AG04449 (cell line): ENCODE measurements at regions not wholly inside any gene's neighbourhood (a gene's known extent, or its start where the extent isn't known, plus 50 kb on each side); places are given as distances from the start of the nearest gene placed in this dataset.

ENCODE experiments used
- CTCF ChIA-PET: fragments of 350-600 bp; formaldehyde crosslinking; extraction: SDS; loops from one replicate; lab custom pipeline; 2021; ENCODE audit warnings: antibody characterized with exemption; lab: Yijun Ruan, JAX
- POLR2A ChIA-PET: fragments of 400-600, 350-600 bp; formaldehyde crosslinking; extraction: SDS; loops from one replicate; lab custom pipeline; 2020; ENCODE audit warnings: antibody characterized with exemption, inconsistent platforms; lab: Yijun Ruan, JAX
- DNase-seq: peaks from one replicate; pipeline ENCODE4 v3.0.0-alpha.2; 2010; ENCODE audit warnings: low read depth, low spot score
- H3K4me3 ChIP-seq: 2 replicates; pipeline ENCODE4 v1.5.1; 2011; ENCODE audit warnings: low read depth, mild to moderate bottlenecking, control low read depth, low read length
- TF ChIP-seq, protein P1 (sequence below): IDR thresholded peaks from one replicate; pipeline ENCODE4 v1.5.1; 2011; ENCODE audit warnings: mild to moderate bottlenecking, moderate library complexity, low read length, control low read depth, inconsistent platforms; ENCODE audit not compliant: insufficient read depth; ENCODE audit errors: missing control alignments

GRCh38 chr7:35411331-35411730 lies 157.4 kb upstream of the TBX20 start:
- ChIA-PET POLR2A (no interaction called here), CTCF (no interaction called here)
- TF ChIP-seq, protein P1, sequence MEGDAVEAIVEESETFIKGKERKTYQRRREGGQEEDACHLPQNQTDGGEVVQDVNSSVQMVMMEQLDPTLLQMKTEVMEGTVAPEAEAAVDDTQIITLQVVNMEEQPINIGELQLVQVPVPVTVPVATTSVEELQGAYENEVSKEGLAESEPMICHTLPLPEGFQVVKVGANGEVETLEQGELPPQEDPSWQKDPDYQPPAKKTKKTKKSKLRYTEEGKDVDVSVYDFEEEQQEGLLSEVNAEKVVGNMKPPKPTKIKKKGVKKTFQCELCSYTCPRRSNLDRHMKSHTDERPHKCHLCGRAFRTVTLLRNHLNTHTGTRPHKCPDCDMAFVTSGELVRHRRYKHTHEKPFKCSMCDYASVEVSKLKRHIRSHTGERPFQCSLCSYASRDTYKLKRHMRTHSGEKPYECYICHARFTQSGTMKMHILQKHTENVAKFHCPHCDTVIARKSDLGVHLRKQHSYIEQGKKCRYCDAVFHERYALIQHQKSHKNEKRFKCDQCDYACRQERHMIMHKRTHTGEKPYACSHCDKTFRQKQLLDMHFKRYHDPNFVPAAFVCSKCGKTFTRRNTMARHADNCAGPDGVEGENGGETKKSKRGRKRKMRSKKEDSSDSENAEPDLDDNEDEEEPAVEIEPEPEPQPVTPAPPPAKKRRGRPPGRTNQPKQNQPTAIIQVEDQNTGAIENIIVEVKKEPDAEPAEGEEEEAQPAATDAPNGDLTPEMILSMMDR: no peak
- H3K4me3 ChIP-seq: no peak overlapping the region
- DNase-seq: no peak

- ChIA-PET CTCF (no interaction called here), POLR2A (no interaction called here)
- DNase-seq: no peak
- no peak overlapping the region for H3K4me3 ChIP-seq
- TF ChIP-seq, protein P1: no peak
Observed at GRCh38 chr7:35405461-35405860, 151.6 kb upstream of the TBX20 start.

- CTCF ChIA-PET: no interaction called here
- TF ChIP-seq, protein P1: no peak
- POLR2A ChIA-PET: no interaction called here
- H3K4me3 ChIP-seq: no peak overlapping the region
- DNase-seq: no peak
Observed at GRCh38 chr7:35401217-35401879, 147.4 kb upstream of the TBX20 start.

- ChIA-PET CTCF (no interaction called here), POLR2A (no interaction called here)
- TF ChIP-seq, protein P1: no peak
- no peak overlapping the region for H3K4me3 ChIP-seq
- DNase-seq: no peak
Observed at GRCh38 chr7:35399840-35400239, 145.9 kb upstream of the TBX20 start.

DNA sequence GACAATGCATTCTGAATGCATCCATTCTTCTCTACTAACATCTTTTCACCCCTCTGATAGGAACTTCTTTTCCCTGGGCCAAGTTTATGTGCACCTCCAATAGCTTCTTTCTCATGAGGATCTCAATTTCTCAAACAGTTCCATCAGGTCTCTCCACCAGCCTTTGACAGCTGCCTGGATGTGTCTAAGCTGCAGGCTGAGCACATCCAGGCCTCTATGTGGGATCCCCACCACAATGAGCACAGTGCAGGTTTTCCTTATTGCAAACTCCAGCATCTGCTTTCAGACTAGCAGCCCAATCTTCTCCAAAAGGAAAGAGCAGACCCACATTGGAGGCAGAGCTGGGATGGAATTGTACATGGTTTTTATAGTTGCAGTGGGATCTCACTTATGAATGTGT lies 145.3 kb upstream of the TBX20 start:
- POLR2A ChIA-PET: no interaction called here
- no peak overlapping the region for H3K4me3 ChIP-seq
- TF ChIP-seq, protein P1: no peak
- no peak for DNase-seq
- CTCF ChIA-PET: no interaction called here

DNA sequence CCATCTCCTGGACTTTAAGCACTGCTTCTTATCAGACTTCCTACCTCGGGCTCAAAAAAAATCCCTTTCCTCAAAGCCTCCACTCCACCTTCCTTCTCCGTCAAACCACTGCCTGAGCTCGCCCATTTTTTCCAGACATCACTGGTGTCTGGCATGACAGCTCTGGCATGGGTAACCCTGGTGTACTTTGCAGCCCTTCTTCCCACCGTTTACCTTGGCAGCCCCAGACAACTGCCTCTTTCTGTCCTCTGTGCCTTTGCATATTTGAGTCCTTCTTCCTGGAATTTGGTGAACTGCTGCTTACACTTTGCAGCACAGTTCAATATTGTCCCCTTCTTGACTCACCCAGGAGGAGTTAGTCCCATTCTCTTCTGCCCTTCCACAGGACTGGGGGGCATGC lies 144.6 kb upstream of the TBX20 start:
- POLR2A ChIA-PET: no interaction called here
- no peak overlapping the region for H3K4me3 ChIP-seq
- TF ChIP-seq, protein P1: no peak
- CTCF ChIA-PET: no interaction called here
- no peak for DNase-seq
